ENCODE measurements at regions not wholly inside any gene's neighbourhood (a gene's known extent, or its start where the extent isn't known, plus 50 kb on each side); places are given as distances from the start of the nearest gene placed in this dataset.

- no peak for TF ChIP-seq CTCF (IDR thresholded peaks at IDR 0.05; ENCODE audit: borderline replicate concordance, extremely low read depth, insufficient read depth)
These were observed 89.2 kb upstream of the AJAP1 start for GRCh38 chr1:4565166-4565565.

GRCh38 chr1:4565801-4566449 lies 88.5 kb upstream of the AJAP1 start:
- Histone ChIP-seq H3K36me3 (ENCODE audit: control insufficient read depth in 2 of 3, insufficient read depth in 3 of 3, low read length in 3 of 3) (no peaks in the 10 kb centered on the region), H3K4me1 (ENCODE audit: control insufficient read depth in 2 of 3, insufficient read depth in 2 of 3, low read depth in 1 of 3, low read length in 3 of 3) (peaks cover 3 to 16% (median 4%) of the 10 kb centered on the region in 3 donors), H3K27ac (ENCODE audit: low read depth in 2 of 2, low read length in 2 of 2) (peak overlapping the region; percentile 14 to 20), H3K9ac (ENCODE audit: low read length in 3 of 3) (no peak overlapping the region), H3K27me3 (ENCODE audit: control insufficient read depth, insufficient read depth, low read length) (no peaks in the 10 kb centered on the region), H3K9me3 (ENCODE audit: control insufficient read depth in 2 of 3, insufficient read depth in 1 of 3, low read length in 3 of 3) (no peaks in the 10 kb centered on the region), H3K4me3 (ENCODE audit: low read length in 3 of 3) (no peak overlapping the region)
- FAIRE-seq = peak; percentile 60
- intact Hi-C loops (cut with DNase I) = no loop called here
- DNase-seq = peak in 3 of 5 donors; percentile 37 to 50 (median 41)
- TF ChIP-seq CTCF (IDR thresholded peaks at IDR 0.05; ENCODE audit: borderline replicate concordance, extremely low read depth, insufficient read depth) = no peak

More at GRCh38 chr1:4565166-4565565, 89.2 kb upstream of the AJAP1 start:
- Histone ChIP-seq H3K9me3 (ENCODE audit: control insufficient read depth in 2 of 3, insufficient read depth in 1 of 3, low read length in 3 of 3) (no peaks in the 10 kb centered on the region), H3K9ac (ENCODE audit: low read length in 3 of 3) (no peak overlapping the region), H3K4me1 (ENCODE audit: control insufficient read depth in 2 of 3, insufficient read depth in 2 of 3, low read depth in 1 of 3, low read length in 3 of 3) (peaks cover 3 to 16% (median 4%) of the 10 kb centered on the region in 3 donors), H3K4me3 (ENCODE audit: low read length in 3 of 3) (peak overlapping the region in 1 of 3 donors; percentile 21), H3K27me3 (ENCODE audit: control insufficient read depth, insufficient read depth, low read length) (no peaks in the 10 kb centered on the region), H3K27ac (ENCODE audit: low read depth in 2 of 2, low read length in 2 of 2) (peak overlapping the region; percentile 14 to 33), H3K36me3 (ENCODE audit: control insufficient read depth in 2 of 3, insufficient read depth in 3 of 3, low read length in 3 of 3) (no peaks in the 10 kb centered on the region)
- FAIRE-seq (peak; percentile 25), DNase-seq (peak in 1 of 5 donors; percentile 35)
- intact Hi-C loops (cut with DNase I) = no loop called here

GRCh38 chr1:4571263-4571662 lies 83.1 kb upstream of the AJAP1 start:
- Histone ChIP-seq H3K4me1 (ENCODE audit: control insufficient read depth in 2 of 3, insufficient read depth in 2 of 3, low read depth in 1 of 3, low read length in 3 of 3) (peaks cover 2 to 9% (median 2%) of the 10 kb centered on the region in 3 donors), H3K36me3 (ENCODE audit: control insufficient read depth in 2 of 3, insufficient read depth in 3 of 3, low read length in 3 of 3) (no peaks in the 10 kb centered on the region), H3K9me3 (ENCODE audit: control insufficient read depth in 2 of 3, insufficient read depth in 1 of 3, low read length in 3 of 3) (no peaks in the 10 kb centered on the region), H3K27me3 (ENCODE audit: control insufficient read depth, insufficient read depth, low read length) (no peaks in the 10 kb centered on the region), H3K4me3 (ENCODE audit: low read length in 3 of 3) (no peak overlapping the region), H3K27ac (ENCODE audit: low read depth in 2 of 2, low read length in 2 of 2) (no peak overlapping the region), H3K9ac (ENCODE audit: low read length in 3 of 3) (no peak overlapping the region)
- FAIRE-seq (no peak), DNase-seq (no peak)
- no peak for TF ChIP-seq CTCF (IDR thresholded peaks at IDR 0.05; ENCODE audit: borderline replicate concordance, extremely low read depth, insufficient read depth)
- intact Hi-C loops (cut with DNase I) = no loop called here

Data from kidney (tissue), 13 donors.